ENCODE measurements at regions not wholly inside any gene's neighbourhood (a gene's known extent, or its start where the extent isn't known, plus 50 kb on each side); places are given as distances from the start of the nearest gene placed in this dataset.

GRCh38 chr12:115212356-115212755 is 528.4 kb upstream of the TBX3 start:
- ATAC-seq, result no peak
- TF ChIP-seq CSDC2 (CRISPR knock-in tag; IDR thresholded peaks at IDR 0.05) (no peak), ZNF8 (CRISPR knock-in tag; IDR thresholded peaks at IDR 0.05) (no peak), ISL1 (CRISPR knock-in tag; IDR thresholded peaks at IDR 0.05) (no peak), ZFP3 (CRISPR knock-in tag; IDR thresholded peaks at IDR 0.05) (no peak), SNAI2 (CRISPR knock-in tag; IDR thresholded peaks at IDR 0.05) (no peak), OSR1 (CRISPR knock-in tag; IDR thresholded peaks at IDR 0.05) (no peak), CREB5 (CRISPR knock-in tag; IDR thresholded peaks at IDR 0.05; ENCODE audit: low read depth) (no peak), ZNF70 (CRISPR knock-in tag; IDR thresholded peaks at IDR 0.05) (no peak), TOX (CRISPR knock-in tag; IDR thresholded peaks at IDR 0.05; ENCODE audit: borderline replicate concordance) (no peak), ZFP30 (CRISPR knock-in tag; IDR thresholded peaks at IDR 0.05) (no peak), ESRRG (CRISPR knock-in tag; IDR thresholded peaks at IDR 0.05) (no peak), PATZ1 (CRISPR knock-in tag; IDR thresholded peaks at IDR 0.05; ENCODE audit: borderline replicate concordance) (no peak), ZC3H10 (CRISPR knock-in tag; IDR thresholded peaks at IDR 0.05) (no peak), RARB (CRISPR knock-in tag; IDR thresholded peaks at IDR 0.05) (no peak), CSRNP3 (CRISPR knock-in tag; IDR thresholded peaks at IDR 0.05) (no peak), GLIS3 (CRISPR knock-in tag; IDR thresholded peaks at IDR 0.05) (no peak), ARNTL (CRISPR knock-in tag; IDR thresholded peaks at IDR 0.05; ENCODE audit: borderline replicate concordance, low read depth) (no peak), POU6F1 (CRISPR knock-in tag; IDR thresholded peaks at IDR 0.05; ENCODE audit: borderline replicate concordance, low read depth) (no peak), TSHZ2 (CRISPR knock-in tag; IDR thresholded peaks at IDR 0.05) (no peak), PPARA (CRISPR knock-in tag; IDR thresholded peaks at IDR 0.05; ENCODE audit: borderline replicate concordance) (no peak)

- ATAC-seq, result no peak
- TF ChIP-seq OSR1 (CRISPR knock-in tag; IDR thresholded peaks at IDR 0.05) (no peak), BACH2 (CRISPR knock-in tag; IDR thresholded peaks at IDR 0.05; ENCODE audit: borderline replicate concordance) (no peak), PATZ1 (CRISPR knock-in tag; IDR thresholded peaks at IDR 0.05; ENCODE audit: borderline replicate concordance) (no peak), SNAI2 (CRISPR knock-in tag; IDR thresholded peaks at IDR 0.05) (no peak), GLIS3 (CRISPR knock-in tag; IDR thresholded peaks at IDR 0.05) (no peak), ZNF8 (CRISPR knock-in tag; IDR thresholded peaks at IDR 0.05) (no peak), POU6F1 (CRISPR knock-in tag; IDR thresholded peaks at IDR 0.05; ENCODE audit: borderline replicate concordance, low read depth) (no peak), CREB5 (CRISPR knock-in tag; IDR thresholded peaks at IDR 0.05; ENCODE audit: low read depth) (no peak), ISL1 (CRISPR knock-in tag; IDR thresholded peaks at IDR 0.05) (no peak), RARB (CRISPR knock-in tag; IDR thresholded peaks at IDR 0.05) (no peak), TCF4 (CRISPR knock-in tag; IDR thresholded peaks at IDR 0.05; ENCODE audit: borderline replicate concordance) (no peak), ZFP30 (CRISPR knock-in tag; IDR thresholded peaks at IDR 0.05) (no peak), CSDC2 (CRISPR knock-in tag; IDR thresholded peaks at IDR 0.05) (no peak)
These were observed 526.7 kb upstream of the TBX3 start for GRCh38 chr12:115210533-115211252.
